EL (cell line): ENCODE measurements at regions not wholly inside any gene's neighbourhood (a gene's known extent, or its start where the extent isn't known, plus 50 kb on each side); places are given as distances from the start of the nearest gene placed in this dataset.
"Not testable (repeated sequence)": the region's sequence is repeated elsewhere in the genome, so short reads cannot be mapped to it uniquely, and the experiment has no call there.

Source experiments
- DNase-seq: peaks from one replicate; pipeline ENCODE4 v3.0.0-alpha.2; 2016

DNA sequence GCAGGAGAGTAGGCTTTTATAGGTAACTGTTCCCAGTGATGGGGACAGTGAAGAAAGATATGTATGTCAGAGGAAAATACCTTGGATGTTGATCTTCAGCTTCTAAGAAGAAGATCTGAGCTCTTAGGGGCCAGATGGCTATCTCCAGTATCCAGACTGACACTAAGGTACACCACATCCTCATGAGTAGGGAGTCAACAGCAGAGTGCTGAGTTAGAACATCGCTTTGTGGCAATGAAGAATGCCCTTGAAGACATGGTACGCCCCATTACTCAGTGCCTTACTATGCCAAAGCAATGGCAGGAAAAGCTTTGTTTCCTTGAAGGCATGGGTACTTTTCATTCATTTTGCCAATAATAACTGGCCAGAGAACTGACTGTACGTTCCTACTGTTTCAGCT lies 263.7 kb downstream of the CEMIP2 start:
- no peak for DNase-seq

DNA sequence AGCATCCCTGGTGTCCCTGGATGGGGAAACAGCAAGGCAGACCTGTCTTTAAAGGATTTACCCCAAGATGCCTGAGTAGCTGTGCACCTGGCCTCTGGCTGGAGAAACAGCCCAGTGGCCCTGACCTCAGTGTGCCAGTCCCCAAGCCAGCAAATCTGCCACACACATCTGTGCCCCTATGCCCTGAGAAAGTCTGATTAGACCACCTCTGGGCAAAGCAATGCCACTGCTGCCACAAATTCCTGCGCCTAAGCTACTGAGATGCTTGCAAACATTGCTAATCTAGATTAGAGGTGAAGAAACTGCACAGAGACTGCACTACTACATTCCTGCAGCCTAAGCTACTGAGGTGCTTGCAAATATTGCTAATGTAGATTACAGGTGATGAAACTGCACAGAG lies 269.6 kb downstream of the CEMIP2 start:
- no peak for DNase-seq

DNA sequence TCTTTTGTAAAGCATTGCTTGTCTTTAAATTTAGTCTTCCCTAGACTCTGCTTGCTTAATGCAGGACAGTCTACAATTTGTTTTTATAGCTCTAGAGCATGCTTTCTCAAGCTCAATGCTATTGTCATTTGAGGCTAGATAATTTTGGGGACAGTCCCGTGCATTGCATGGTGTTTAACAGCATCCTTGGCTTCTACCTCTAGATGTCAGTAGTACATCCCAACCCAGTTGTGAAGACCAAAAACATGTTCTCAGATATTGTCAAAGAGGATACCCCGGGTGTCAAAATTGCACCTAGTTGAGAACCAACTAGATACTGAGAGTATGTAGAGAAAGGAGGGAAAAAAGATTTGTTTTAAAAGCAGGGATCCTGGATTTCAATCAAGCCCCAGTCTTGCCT lies 277.5 kb downstream of the CEMIP2 start:
- no peak for DNase-seq

DNA sequence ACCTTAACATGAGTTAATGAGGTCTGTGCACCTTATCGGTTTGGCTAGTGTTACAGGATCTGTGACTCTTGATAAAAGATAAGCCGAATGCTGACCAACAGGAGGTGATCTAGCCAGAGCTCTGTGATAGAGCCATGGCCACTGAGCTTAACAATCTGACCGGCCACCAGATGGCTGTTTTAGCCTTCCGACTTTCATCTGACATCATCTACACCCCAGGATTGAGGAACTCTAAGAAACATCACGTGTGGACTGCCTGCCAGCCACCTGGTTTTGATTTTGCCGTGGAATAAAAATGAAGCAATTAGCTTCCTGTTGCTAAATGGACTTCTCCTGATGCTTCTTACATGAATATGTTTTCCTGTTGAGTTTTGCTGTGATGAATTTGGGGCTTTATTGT lies 281.3 kb downstream of the CEMIP2 start:
- DNase-seq = peak; percentile 8

DNA sequence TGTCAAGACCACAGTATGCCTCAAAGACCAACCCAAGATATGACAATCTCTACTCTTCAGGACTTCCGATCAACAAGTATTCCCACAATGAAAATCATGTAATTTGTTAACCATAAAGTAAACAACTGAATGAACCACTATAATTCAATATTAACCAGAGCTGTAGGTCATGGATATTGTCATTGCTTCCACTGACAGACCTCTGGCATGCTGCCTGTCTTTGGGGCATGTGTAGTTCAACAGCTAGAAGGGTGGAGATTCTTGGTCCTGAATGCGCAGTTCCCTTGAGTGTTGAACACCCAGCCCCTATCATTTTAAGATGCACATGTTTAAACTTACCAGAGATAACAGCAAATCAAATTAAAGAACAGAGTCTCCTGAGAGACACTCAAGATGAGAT lies 283.0 kb downstream of the CEMIP2 start:
- DNase-seq = no peak

DNA sequence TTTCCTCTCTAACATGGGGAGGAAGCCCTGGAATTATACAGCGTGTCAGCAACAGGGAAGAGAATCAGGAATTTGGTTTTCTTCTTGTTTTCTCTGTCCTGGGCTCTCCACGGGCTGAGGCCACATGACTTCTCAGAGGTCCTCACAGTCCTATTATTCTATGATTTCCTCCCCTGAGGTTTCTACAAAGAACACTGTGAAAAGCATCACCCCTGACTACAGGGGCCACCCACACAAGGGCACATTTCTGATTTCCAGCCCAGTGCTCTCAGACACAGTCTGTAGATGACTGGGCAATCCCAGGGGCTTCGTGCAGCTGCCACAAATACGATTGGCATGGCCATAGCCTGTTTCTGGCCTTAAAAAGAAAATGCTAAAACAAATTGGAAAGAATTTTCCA lies 284.9 kb downstream of the CEMIP2 start:
- DNase-seq = no peak

DNA sequence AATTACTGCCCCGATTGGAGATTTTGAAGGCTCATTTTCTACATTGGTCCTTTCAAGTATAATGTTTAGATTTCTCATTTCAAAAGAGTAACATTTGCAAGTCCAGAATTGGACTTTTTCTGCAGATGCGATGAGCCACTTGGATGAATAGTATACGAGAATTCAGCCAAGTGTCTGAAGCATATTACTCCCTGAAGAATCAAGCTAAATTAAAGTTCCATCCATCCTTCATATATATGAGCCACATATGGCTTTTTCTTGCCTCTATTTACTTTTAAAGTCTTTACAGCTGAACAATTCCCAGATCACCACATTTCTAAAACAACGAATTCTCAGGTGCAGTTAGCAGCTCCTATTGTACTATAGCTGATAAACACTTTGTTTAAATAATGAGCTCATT lies 288.7 kb downstream of the CEMIP2 start:
- no peak for DNase-seq

DNA sequence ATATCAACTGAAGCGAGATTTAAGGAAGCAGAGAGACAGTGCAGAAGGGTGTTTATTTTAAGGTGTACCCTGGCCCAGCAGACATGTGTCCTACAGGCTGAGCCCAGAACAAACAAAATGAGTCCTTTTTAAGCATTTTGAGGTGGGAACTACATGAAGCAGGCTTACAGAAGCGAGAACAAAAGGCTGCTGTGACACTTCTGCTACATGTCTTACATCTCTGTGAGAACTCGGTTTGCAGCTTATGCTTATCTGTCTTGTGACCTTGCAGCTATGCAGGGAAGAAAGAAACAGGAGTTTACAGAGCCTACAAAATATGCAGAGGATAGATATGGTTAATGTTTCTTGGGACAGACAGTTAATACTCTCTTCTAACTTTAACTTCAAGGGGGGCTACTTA lies 295.9 kb downstream of the CEMIP2 start:
- no peak for DNase-seq

DNA sequence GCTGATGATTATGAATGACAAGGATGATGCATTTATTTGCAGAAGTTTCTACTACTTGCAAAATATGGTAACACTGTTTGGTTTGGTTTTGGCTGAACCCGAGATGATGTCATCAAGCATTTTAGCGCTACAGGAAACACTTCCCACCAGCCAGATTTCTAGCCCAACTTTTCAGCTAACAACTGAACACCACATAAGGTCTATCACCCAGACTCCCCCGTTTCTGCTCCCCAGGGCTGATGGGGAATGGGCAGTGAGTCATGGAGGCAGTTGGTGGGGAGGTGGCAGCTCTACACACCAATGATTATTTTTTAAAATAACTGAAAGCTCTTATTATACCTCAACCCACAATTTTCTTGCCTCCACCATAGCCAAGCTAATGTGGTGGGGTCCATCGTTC lies 302.9 kb downstream of the CEMIP2 start:
- DNase-seq = no peak

DNA sequence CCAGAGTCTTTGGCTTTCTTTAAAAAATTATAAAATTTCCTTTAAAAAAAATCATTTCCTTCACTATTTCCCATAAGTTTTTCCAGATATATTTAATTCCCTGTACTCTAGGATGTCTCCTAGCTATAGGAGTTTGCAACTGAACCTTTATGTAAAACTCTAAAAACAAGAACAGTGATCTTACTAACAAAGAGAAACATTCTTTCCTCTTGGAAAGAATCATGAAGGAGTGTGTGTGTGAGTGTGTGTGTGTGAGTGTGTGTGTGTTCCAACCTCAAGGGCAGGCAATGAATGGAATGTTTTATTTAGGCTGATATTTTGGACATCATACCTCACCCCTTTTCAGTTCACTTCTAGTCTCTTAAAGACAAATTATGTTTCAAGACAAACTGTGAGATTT lies 309.2 kb downstream of the CEMIP2 start:
- DNase-seq = no peak

DNA sequence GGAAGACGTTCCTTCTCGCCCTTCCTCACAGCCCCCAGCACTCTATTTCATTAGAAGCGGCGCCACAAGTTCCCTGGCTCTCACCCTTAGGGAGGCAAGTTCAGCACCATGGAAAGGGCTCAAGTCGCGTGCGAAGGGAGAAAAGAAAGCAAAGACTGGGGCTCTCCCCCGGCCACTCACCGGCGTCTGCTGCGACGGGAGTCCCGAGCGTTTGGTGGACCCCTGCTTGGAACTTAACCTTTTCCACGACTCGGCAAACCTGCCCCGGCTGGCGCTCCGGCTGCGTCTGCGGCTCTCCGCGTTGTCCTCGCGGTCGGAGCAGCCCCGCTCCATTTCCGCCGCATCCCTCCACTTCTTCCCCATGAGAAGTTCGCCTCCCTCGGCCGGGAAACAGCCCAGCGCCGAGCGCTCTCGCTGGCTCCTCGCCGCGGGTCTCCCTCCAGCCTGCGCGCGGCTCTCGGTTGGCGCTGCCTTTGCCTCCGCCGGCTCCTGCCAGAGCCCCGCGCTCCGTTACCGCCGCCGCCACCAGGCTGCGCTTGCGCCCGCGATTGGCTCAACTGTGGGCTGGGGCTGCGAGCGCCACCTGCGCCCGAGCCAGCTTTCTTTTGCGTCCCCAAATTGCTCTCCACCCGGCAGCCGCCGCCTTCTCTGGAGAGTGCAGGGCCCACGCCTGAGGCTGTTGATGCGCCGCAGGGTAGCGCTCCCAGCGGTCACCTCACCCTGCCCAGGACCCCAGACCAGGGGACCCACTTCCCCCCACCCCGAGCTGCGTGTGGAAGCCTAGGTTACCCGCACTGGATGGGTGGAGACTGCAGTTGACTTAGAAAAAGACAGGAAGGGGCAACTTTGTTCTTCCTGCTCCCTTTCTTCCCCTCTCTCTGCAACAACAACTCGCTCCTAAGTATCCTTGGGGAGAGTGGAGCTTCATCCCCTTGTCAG lies 321.6 kb downstream of the CEMIP2 start:
- DNase-seq = peak; percentile 57

DNA sequence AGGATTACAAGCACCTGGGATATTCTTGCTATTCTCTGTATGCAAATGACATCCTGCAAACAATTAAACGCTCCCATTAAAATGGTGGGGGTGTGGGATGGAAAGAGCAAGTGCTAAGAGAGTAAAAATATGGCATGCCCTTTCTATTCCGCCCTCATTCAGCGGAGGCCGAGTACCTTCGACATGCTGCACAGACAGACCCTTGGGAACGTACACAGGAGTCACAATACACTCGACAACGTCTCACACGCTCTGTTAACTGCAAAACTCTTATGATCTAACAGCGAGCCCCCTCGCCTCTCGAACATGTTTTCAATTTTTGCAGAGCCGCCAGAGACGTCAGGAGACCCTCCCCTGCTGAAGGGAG lies 322.2 kb downstream of the CEMIP2 start:
- no peak for DNase-seq

DNA sequence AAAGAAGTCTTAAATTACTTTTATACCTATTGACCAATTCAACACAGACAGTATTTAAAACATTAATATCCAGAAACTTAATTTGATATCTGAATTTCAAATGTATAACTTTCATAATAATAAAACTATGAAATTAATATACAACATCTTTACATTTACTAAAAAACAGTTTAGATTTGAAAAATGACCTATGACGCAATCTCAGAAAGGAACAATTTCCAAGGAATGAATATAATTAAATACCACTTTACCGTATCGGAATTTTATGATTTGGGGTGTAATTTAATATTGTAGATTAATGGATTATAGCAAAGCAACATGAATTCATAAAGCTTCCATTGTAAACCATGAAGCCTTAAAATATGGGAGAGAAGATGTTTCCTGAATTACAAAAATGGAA lies 321.5 kb upstream of the TRPM3 start:
- DNase-seq = no peak

DNA sequence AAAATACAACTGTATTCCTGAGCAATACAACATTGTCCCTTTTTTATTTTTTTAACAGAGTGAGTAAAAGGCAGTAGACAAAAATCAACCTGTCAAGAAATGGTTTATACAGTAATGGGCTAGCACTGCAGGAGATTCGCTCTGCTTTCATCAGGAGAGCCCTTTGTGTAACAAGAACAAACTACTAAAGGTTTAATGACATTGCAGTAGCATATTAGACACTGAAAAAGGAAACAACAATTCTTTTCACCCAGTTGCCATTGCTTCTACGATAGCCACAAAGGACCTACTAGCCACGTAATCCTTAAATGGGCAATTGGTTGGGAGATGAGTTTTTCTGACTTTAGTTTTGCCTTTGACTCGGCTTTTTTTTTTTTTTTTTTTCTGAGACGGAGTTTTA lies 319.8 kb upstream of the TRPM3 start:
- no peak for DNase-seq

DNA sequence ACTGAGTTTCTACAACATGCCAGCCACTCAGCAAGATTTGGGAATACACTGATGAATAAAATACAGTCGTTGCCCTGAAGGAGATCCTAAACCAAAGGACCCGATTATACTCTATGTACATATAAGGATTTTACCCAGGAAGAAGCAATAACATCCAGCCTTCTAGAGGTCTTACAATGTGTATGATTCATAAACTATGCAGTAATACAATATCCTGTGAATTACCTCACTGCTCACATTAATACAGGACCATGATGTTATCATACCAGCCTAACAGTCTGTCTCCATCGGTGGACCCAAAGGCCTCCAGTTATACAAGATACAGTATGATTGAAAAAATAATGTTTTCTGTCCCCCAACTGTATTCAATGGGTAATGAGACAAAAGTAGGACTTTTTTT lies 310.5 kb upstream of the TRPM3 start:
- DNase-seq = no peak

DNA sequence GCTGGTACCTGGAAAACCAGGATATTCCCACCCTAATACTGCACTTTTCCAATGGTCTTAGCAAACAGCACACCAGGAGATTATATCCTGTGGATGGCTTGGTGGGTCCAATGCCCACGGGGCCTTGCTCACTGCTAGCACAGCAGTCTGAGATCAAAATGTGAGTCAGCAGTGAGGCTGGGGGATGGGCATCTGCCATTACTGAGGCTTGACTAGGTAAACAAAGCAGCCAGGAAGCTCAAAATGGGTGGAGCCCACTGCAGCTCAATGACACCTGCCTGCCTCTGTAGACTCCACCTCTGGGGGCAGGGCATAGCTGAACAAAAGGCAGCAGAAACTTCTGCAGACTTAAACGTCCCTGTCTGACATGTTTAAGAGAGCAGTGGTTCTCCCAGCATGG lies 285.9 kb upstream of the TRPM3 start:
- DNase-seq = not testable (repeated sequence)

DNA sequence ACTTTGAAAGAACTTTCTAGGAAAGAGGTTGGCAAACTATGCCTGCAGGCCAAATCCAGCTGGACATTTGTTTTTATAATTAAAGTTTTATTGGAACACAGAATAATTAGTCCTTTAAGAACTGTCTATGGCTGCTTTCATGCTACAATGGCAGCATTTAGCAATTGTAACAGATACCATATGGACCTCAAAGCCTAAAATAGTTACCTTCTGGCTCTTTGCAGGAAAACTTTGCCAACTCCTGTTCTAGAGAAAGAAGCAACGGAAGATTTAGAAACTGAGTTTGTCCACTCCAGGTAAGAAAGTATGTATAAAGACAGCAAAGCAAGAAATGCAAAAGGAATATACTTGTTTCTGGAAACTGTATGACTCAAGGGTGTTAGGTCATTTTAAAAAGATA lies 281.7 kb upstream of the TRPM3 start:
- no peak for DNase-seq

DNA sequence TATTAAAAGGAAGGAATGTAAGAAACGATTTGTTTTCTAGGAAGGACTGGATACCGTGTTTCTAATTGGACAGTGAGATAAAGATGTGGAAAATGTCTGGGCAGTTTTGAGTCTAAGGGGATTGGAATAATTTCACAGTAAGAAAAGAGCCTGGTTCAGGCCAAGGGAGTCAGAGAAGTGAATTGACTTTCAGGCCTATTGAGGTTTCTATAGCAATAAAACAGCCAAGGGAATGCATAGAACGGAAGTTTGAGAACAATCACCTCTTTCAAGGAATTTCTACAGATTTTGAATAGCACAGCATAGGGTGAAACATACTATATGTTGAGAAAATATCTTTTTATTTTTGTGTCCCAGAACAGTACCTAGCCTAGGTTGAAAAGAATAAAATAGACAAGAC lies 271.6 kb upstream of the TRPM3 start:
- no peak for DNase-seq

DNA sequence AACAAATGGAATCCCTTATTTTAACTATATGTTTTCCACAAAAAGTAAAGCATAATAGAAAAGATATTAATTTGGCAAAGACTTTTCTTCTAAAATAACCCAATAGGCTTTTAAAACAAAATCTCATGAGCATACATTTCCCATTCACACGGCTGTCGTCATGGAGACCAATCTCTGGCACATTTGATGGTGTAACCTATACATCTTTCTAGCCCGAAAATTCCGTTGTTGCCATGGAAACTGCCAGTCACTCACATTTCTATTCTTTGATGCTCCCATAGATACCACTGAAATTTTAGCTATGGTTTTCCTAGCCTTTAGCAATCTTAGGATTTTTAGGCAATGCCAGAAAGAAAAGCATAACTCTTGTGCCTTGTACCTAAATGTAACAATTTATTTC lies 262.9 kb upstream of the TRPM3 start:
- DNase-seq = no peak

DNA sequence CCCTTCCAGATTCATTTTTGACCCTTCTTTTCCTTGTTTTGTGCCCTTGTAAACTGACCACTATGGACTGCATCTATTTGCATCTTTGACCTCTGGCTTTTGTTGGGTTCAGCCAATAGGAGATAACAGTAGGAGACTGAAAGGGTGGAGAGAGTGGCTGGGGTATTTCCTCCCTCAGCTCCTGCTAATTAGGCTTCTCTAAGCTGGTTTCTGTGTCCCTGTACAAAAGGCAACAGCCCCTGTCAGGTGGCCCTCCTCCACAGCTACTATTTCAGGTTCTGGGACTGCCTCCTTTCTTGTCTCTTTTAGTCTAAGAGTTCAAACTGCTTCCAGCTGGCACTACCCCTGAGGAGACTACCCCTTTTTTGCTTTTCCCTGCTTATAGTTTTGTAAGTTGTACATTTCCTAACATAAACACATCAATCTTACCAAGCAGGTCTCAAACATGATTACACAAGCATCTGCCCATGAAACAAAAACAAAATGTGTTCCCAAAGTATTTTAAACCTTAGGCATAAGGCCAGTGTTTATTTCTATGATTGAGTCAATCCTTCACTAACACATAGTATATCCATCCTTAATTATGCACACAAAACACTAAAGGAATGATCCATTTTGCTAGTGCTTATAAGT lies 262.0 kb upstream of the TRPM3 start:
- DNase-seq = no peak

DNA sequence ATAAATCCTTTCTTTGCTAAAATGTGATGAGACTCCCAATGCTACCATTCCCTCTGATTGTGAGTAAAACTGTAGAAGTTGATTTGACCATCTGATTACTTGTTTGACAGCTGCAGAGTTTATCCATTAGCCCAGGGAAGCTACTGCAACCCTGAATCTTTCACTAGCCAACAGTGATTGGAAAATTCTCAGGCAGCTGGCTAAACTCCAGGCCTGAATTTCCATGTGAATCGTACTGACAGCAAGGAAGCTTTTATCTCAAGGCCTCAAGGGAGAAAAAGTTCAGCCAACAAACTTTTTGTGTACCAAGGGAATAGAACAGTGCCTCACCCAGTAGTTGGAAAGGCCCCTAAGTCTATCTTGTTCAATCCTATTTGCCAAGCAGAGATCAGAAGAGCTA lies 246.7 kb upstream of the TRPM3 start:
- no peak for DNase-seq

DNA sequence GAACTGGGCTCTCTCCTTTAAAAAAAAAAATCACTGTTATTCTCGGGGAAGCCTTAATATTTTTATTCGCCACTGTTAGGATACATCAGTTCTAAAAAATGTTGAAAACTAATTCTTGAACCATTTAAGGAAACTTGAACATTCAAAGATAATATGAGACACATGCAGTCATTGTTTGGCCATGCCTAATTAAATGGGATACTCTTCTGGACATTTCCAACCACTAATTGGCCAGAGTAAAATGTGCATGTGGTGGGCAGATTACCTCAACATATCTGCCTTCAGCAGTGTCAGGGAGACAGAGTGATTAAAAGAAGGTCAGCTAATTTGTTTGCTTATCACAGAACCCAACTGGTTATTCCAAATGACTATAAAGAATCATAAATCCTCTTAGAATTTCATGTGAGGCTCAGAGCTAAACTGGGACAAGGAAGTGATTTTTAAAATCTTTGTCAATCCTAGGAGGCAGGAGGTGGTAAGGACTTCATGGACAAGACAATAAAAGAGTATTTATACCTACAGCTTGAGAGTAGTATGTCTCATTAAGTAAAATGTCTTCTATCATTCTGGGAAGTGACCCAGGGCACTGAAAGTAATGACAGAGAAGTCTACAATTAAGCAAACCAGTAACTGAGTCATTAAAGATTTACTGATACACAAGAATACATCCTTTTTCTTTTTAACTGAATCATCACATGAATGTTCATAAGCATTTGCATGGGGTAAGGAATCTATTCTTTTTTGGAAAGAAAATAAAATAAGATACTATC lies 242.9 kb upstream of the TRPM3 start:
- peak; percentile 48 for DNase-seq

DNA sequence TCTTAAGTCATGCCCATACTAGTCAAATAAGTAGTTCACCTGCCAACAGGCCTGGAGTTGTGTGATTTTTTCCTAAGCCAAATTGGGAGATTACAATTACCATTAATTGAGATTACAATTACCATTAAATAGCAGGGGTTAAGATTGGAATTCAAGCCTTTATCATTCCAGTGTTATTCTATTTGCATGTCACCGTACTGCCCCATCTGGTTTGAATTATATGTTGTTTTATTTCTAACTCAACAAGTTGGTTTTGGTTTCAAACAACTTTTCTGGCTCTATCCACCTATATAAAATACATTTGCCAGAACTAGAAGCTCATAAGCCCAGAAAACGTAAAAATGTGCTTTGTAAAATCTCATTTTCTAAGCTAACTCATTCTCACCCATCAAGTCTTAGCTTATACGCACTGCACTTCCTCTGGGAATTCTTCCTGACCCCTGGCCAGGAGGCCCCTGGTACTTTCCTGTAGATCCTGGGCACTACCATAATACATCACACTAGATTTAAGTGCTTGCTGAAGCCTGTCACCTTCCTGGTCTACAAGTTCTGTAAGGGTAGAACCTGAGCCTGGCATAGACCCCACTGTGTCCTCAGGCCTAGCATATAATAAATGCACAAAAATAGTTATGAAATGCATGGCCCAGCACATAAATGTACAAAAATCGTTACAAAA lies 242.0 kb upstream of the TRPM3 start:
- peak; percentile 20 for DNase-seq
